ENCODE measurements at regions not wholly inside any gene's neighbourhood (a gene's known extent, or its start where the extent isn't known, plus 50 kb on each side); places are given as distances from the start of the nearest gene placed in this dataset.

- TF ChIP-seq CTCF (IDR thresholded peaks at IDR 0.05) (no peak), POLR2A (IDR thresholded peaks at IDR 0.05) (no peak)
These were observed 311.0 kb upstream of the TNRC6C start for GRCh38 chr17:77647531-77647930.

Data from transverse colon (tissue), 3 donors.